H1 (cell line): ENCODE measurements at regions not wholly inside any gene's neighbourhood (a gene's known extent, or its start where the extent isn't known, plus 50 kb on each side); places are given as distances from the start of the nearest gene placed in this dataset.

ENCODE experiments used
- CTCF ChIA-PET: fragments of 300-600 bp; sonication (Branson Sonifier 250); formaldehyde crosslinking; loops from one replicate; lab custom pipeline; 2021; ENCODE audit not compliant: partially characterized antibody; lab: Charles Lee
- POLR2A ChIA-PET: fragments of 300-600 bp; sonication (Branson Sonifier 250); formaldehyde crosslinking; loops from one replicate; lab custom pipeline; 2021; ENCODE audit warnings: inconsistent platforms; ENCODE audit not compliant: partially characterized antibody; lab: Charles Lee
- DNase-seq, 2 experiments: peaks; one replicate each; pipeline versions ENCODE4 v3.0.0 to v3.0.0-alpha.2; 2010 to 2022; ENCODE audit warnings: low spot score in 2 of 2, low read depth in 1 of 2, mixed read lengths in 1 of 2
- FAIRE-seq: peaks from 2 replicates; lab custom pipeline; 2011; peaks lifted over from hg19 to GRCh38; lab: Jason Lieb, UNC
- H2AFZ ChIP-seq: 2 replicates; pipeline ENCODE4 v1.8.1; 2012; ENCODE audit warnings: low read length, inconsistent platforms
- H2AK5ac ChIP-seq: 2 replicates; pipeline ENCODE4 v1.6.1; 2013; ENCODE audit warnings: low read depth, low read length
- H2BK120ac ChIP-seq: replicated peaks from 2 replicates; pipeline ENCODE3; 2013; ENCODE audit warnings: low read depth, low read length, inconsistent platforms
- H2BK12ac ChIP-seq: 2 replicates; pipeline ENCODE4 v1.6.1; 2013; ENCODE audit warnings: low read depth, low read length
- H2BK15ac ChIP-seq: 2 replicates; pipeline ENCODE4 v1.6.1; 2013; ENCODE audit warnings: low read length
- H2BK20ac ChIP-seq: 2 replicates; pipeline ENCODE4 v1.6.1; 2013; ENCODE audit warnings: low read length
- H2BK5ac ChIP-seq: 2 replicates; pipeline ENCODE4 v1.6.1; 2013; ENCODE audit warnings: low read depth, low read length
- H3K14ac ChIP-seq: 2 replicates; pipeline ENCODE4 v1.6.1; 2013; ENCODE audit warnings: inconsistent platforms; ENCODE audit not compliant: insufficient read length
- H3K18ac ChIP-seq: 2 replicates; pipeline ENCODE4 v1.6.1; 2013; ENCODE audit warnings: low read length; ENCODE audit errors: extremely low read depth
- H3K23ac ChIP-seq: 2 replicates; pipeline ENCODE4 v1.6.1; 2013; ENCODE audit warnings: inconsistent platforms; ENCODE audit not compliant: insufficient read length
- H3K23me2 ChIP-seq: 2 replicates; pipeline ENCODE4 v1.6.1; 2013; ENCODE audit warnings: low read depth, low read length
- H3K27ac ChIP-seq: 2 replicates; pipeline ENCODE4 v1.6.1; 2011; ENCODE audit warnings: low read depth, low read length, inconsistent platforms
- H3K27me3 ChIP-seq, 4 experiments: replicated peaks in 1 of 4; 1 replicate in 1 of 4; 2 replicates in 3 of 4; pipeline versions ENCODE4 v1.6.1 to v1.8.1; 2011 to 2013; ENCODE audit warnings: low read length in 3 of 4, mild to moderate bottlenecking in 3 of 4, inconsistent platforms in 2 of 4, mixed read lengths in 2 of 4, moderate library complexity in 1 of 4; ENCODE audit not compliant: control insufficient read depth in 3 of 4, insufficient read depth in 3 of 4; ENCODE audit errors: extremely low read depth in 1 of 4
- H3K36me3 ChIP-seq, 4 experiments: 2 replicates each; pipeline versions ENCODE4 v1.6.1 to v1.8.1; 2011 to 2013; ENCODE audit warnings: mild to moderate bottlenecking in 4 of 4, low read length in 3 of 4, moderate library complexity in 2 of 4, control low read depth in 1 of 4, inconsistent platforms in 1 of 4; ENCODE audit not compliant: insufficient read depth in 4 of 4, control insufficient read depth in 2 of 4
- H3K4ac ChIP-seq: replicated peaks from 2 replicates; pipeline ENCODE3; 2013; ENCODE audit warnings: low read length, low read depth, mixed read lengths, inconsistent platforms; ENCODE audit not compliant: insufficient read length
- H3K4me1 ChIP-seq, 4 experiments: replicated peaks in 1 of 4; 1 replicate in 1 of 4; 2 replicates in 3 of 4; pipeline versions ENCODE4 v1.6.1 to v1.8.1; 2011 to 2013; ENCODE audit warnings: low read length in 3 of 4, inconsistent platforms in 2 of 4, mixed read lengths in 1 of 4; ENCODE audit not compliant: insufficient read depth in 4 of 4, control insufficient read depth in 3 of 4
- H3K4me2 ChIP-seq, 2 experiments: 2 replicates each; pipeline versions ENCODE4 v1.6.1 to v1.8.1; 2011 to 2013; ENCODE audit warnings: low read depth in 2 of 2, low read length in 2 of 2, control low read depth in 1 of 2, inconsistent platforms in 1 of 2, mild to moderate bottlenecking in 1 of 2; ENCODE audit not compliant: insufficient read depth in 1 of 2
- H3K4me3 ChIP-seq, 4 experiments: fragments of 200-600, 300-600 bp in 1 of 4; sonication (generic), shearing (Covaris generic), sonication (Bioruptor Twin) in 1 of 4; 2 replicates each; pipeline versions ENCODE4 v1.5.1 to v1.8.1; 2011 to 2016; ENCODE audit warnings: low read length in 4 of 4, low read depth in 3 of 4, control low read depth in 2 of 4, inconsistent platforms in 2 of 4, mild to moderate bottlenecking in 2 of 4, mixed read lengths in 1 of 4, moderate library complexity in 1 of 4; ENCODE audit not compliant: insufficient read depth in 2 of 4; ENCODE audit errors: extremely low read depth in 1 of 4
- H3K56ac ChIP-seq: replicated peaks from 2 replicates; pipeline ENCODE3; 2013; ENCODE audit warnings: low read depth, mild to moderate bottlenecking, mixed read lengths, low read length, inconsistent platforms; ENCODE audit not compliant: insufficient read length
- H3K79me1 ChIP-seq: 2 replicates; pipeline ENCODE4 v1.6.1; 2013; ENCODE audit warnings: low read depth, low read length, control low read depth
- H3K79me2 ChIP-seq, 2 experiments: 2 replicates each; pipeline versions ENCODE4 v1.6.1 to v1.8.1; 2012 to 2013; ENCODE audit warnings: low read length in 2 of 2, mild to moderate bottlenecking in 2 of 2, inconsistent platforms in 1 of 2; ENCODE audit not compliant: insufficient read depth in 2 of 2, control insufficient read depth in 1 of 2
- H3K9ac ChIP-seq, 4 experiments: replicated peaks in 1 of 4; 1 replicate in 1 of 4; 2 replicates in 3 of 4; pipeline versions ENCODE4 v1.6.1 to v1.8.1; 2011 to 2013; ENCODE audit warnings: low read depth in 3 of 4, low read length in 3 of 4, control low read depth in 2 of 4, mild to moderate bottlenecking in 2 of 4, moderate library complexity in 2 of 4, inconsistent platforms in 1 of 4; ENCODE audit errors: extremely low read depth in 1 of 4
- H3K9me3 ChIP-seq, 2 experiments: 2 replicates each; pipeline versions ENCODE4 v1.6.1 to v1.8.1; 2012 to 2013; ENCODE audit warnings: mild to moderate bottlenecking in 2 of 2, moderate library complexity in 2 of 2, control low read depth in 1 of 2, inconsistent platforms in 1 of 2, low read depth in 1 of 2, low read length in 1 of 2, mixed read lengths in 1 of 2; ENCODE audit not compliant: insufficient read depth in 2 of 2
- H4K20me1 ChIP-seq, 2 experiments: replicated peaks in 1 of 2; 2 replicates each; pipeline versions ENCODE3 to v1.8.1; 2011 to 2013; ENCODE audit warnings: inconsistent platforms in 2 of 2, low read length in 2 of 2, mild to moderate bottlenecking in 1 of 2; ENCODE audit not compliant: insufficient read depth in 2 of 2, control insufficient read depth in 1 of 2
- H4K5ac ChIP-seq: 2 replicates; pipeline ENCODE4 v1.6.1; 2013; ENCODE audit warnings: low read length, low read depth, mixed read lengths, inconsistent platforms; ENCODE audit not compliant: insufficient read length
- H4K8ac ChIP-seq: 2 replicates; pipeline ENCODE4 v1.8.0; 2013; ENCODE audit warnings: mild to moderate bottlenecking, moderate library complexity, low read length, inconsistent platforms; ENCODE audit not compliant: insufficient read depth; ENCODE audit errors: extremely low read depth
- H4K91ac ChIP-seq: replicated peaks from 2 replicates; pipeline ENCODE3; 2013; ENCODE audit warnings: low read length, mixed read lengths, inconsistent platforms; ENCODE audit not compliant: insufficient read length
- BACH1 ChIP-seq: IDR thresholded peaks from 2 replicates; pipeline ENCODE4 v1.6.1; 2012; ENCODE audit warnings: low read length, improper control_type of control experiment
- HDAC6 ChIP-seq: IDR thresholded peaks from one replicate; pipeline ENCODE4 v1.7.1; 2012; ENCODE audit warnings: low read depth, mild to moderate bottlenecking, inconsistent platforms, low read length, moderate library complexity
- KDM4A ChIP-seq: IDR thresholded peaks from one replicate; pipeline ENCODE4 v1.7.1; 2012; ENCODE audit warnings: low read depth, mild to moderate bottlenecking, moderate library complexity, low read length, inconsistent platforms; ENCODE audit not compliant: severe bottlenecking
- MAFK ChIP-seq: IDR thresholded peaks from 2 replicates; pipeline ENCODE4 v1.6.1; 2012; ENCODE audit warnings: low read depth, mild to moderate bottlenecking, improper control_type of control experiment, low read length
- POLR2AphosphoS5 ChIP-seq: IDR thresholded peaks from 2 replicates; pipeline ENCODE4 v1.6.1; 2011; ENCODE audit warnings: low read depth, low read length
- RAD21 ChIP-seq, 2 experiments: IDR thresholded peaks in 1 of 2; conservative IDR thresholded peaks in 1 of 2; 2 replicates each; pipeline ENCODE4 v1.6.1; 2011; ENCODE audit warnings: low read depth in 2 of 2, low read length in 2 of 2, improper control_type of control experiment in 1 of 2, inconsistent platforms in 1 of 2, mild to moderate bottlenecking in 1 of 2, moderate library complexity in 1 of 2
- SIX5 ChIP-seq: IDR thresholded peaks from 2 replicates; pipeline ENCODE4 v1.6.1; 2011; ENCODE audit warnings: mild to moderate bottlenecking, low read depth, low read length
- TBP ChIP-seq: IDR thresholded peaks from 2 replicates; pipeline ENCODE4 v1.6.1; 2011; ENCODE audit warnings: low read depth, low read length, improper control_type of control experiment
- ZNF274 ChIP-seq: IDR thresholded peaks from 2 replicates; pipeline ENCODE4 v1.7.0; 2012; ENCODE audit warnings: low read length, borderline replicate concordance; ENCODE audit errors: extremely low read depth
- WGBS, 2 experiments: shearing (Covaris generic) in 1 of 2; methylation state at CpG; one replicate each; pipeline versions ENCODE4 v1.1.6 to v1.1.7; 2013 to 2015; ENCODE audit warnings: low lambda C conversion rate in 2 of 2, mixed read lengths in 2 of 2, inconsistent platforms in 1 of 2, low coverage in 1 of 2, missing lambda C conversion rate in 1 of 2; ENCODE audit not compliant: insufficient replicate concordance in 2 of 2, insufficient coverage in 1 of 2, insufficient read length in 1 of 2; ENCODE audit errors: extremely low coverage in 1 of 2, missing lambda C conversion rate in 1 of 2; 5-methylcytosine and 5-hydroxymethylcytosine counted together

DNA sequence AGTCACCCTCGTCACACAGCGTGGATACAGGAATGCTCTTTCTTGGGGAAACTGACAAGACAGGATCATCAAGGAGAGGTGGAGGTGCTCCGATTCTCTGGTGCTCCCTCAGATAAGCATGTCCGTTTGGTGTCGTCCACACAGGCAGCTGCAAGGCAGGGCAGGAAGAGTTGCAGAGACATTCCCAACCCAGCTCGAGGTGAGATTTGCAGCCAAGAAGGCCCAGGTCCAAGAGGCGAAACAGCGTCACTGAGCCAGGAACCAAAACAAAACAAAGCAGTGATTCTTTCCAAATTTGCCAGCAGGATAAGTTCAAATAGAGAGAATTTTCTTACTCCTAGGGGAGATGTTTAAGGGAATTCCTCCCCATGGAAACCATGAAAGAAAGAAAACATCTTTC is 386.5 kb upstream of the PFKP start:
- Histone ChIP-seq H2BK20ac (no peak overlapping the region), H3K4me3 (no peak overlapping the region), H3K36me3 (no peaks in the 10 kb centered on the region), H2BK15ac (no peak overlapping the region), H3K79me1 (no peaks in the 10 kb centered on the region), H4K91ac (no peak overlapping the region), H3K79me2 (no peaks in the 10 kb centered on the region), H4K8ac (no peak overlapping the region), H4K20me1 (no peaks in the 10 kb centered on the region), H2BK5ac (no peak overlapping the region), H3K27me3 (no peaks in the 10 kb centered on the region), H2BK12ac (no peak overlapping the region), H2AK5ac (no peak overlapping the region), H3K4me2 (no peak overlapping the region), H3K9me3 (no peaks in the 10 kb centered on the region), H3K4me1 (no peaks in the 10 kb centered on the region), H4K5ac (no peak overlapping the region), H3K23me2 (no peaks in the 10 kb centered on the region), H2BK120ac (no peak overlapping the region), H3K9ac (no peak overlapping the region), H2AFZ (peak overlapping the region; percentile 31), H3K18ac (no peak overlapping the region), H3K27ac (no peak overlapping the region), H3K14ac (no peak overlapping the region), H3K23ac (no peak overlapping the region), H3K56ac (no peak overlapping the region), H3K4ac (no peak overlapping the region)
- DNase-seq (no peak), FAIRE-seq (no peak)
- ChIA-PET CTCF (no interaction called here), POLR2A (no interaction called here)
- WGBS, 2 experiments = 92% methylated on average over 8 of the region's 8 CpGs; no CpG with 5 or more reads in 1 of the 2 experiments
- no peak for TF ChIP-seq SIX5
- TF ChIP-seq RAD21 (IDR thresholded peaks at IDR 0.05 in 1 of 2, conservative IDR thresholded peaks at IDR 0.05 in 1 of 2; ENCODE audit: low read depth in 2 of 2, low read length in 2 of 2) = no peak
- TF ChIP-seq TBP = no peak
- no peak for TF ChIP-seq KDM4A
- TF ChIP-seq ZNF274 = no peak
- no peak for TF ChIP-seq MAFK
- no peak for TF ChIP-seq BACH1
- no peak for TF ChIP-seq HDAC6
- no peak for TF ChIP-seq POLR2AphosphoS5
